Uterus (tissue), 3 donors: ENCODE measurements at regions not wholly inside any gene's neighbourhood (a gene's known extent, or its start where the extent isn't known, plus 50 kb on each side); places are given as distances from the start of the nearest gene placed in this dataset.

Experiments
- DNase-seq, 2 donors: peaks; one replicate each; pipeline ENCODE4 v3.0.0-alpha.2; 2019 to 2020
- H3K27ac ChIP-seq, 2 donors: fragments of 200-600 bp; sonication (generic); 1 replicate in 1 of 2; 2 replicates in 1 of 2; pipeline ENCODE4 v1.5.1; 2016 to 2018
- H3K27me3 ChIP-seq, 2 donors: fragments of 200-600 bp; sonication (generic); one replicate each; pipeline ENCODE4 v1.5.1; 2018 to 2019; ENCODE audit warnings: control low read depth in 1 of 2
- H3K36me3 ChIP-seq, 2 donors: fragments of 200-600 bp; sonication (generic); one replicate each; pipeline ENCODE4 v1.5.1; 2019; ENCODE audit warnings: control low read depth in 1 of 2
- H3K4me1 ChIP-seq, 2 donors: fragments of 200-600 bp; sonication (generic); one replicate each; pipeline ENCODE4 v1.5.1; 2018 to 2019; ENCODE audit warnings: control low read depth in 1 of 2
- H3K4me3 ChIP-seq, 2 donors: fragments of 200-600 bp; sonication (generic); 1 replicate in 1 of 2; 2 replicates in 1 of 2; pipeline ENCODE4 v1.5.1; 2018 to 2019; ENCODE audit warnings: mild to moderate bottlenecking in 1 of 2
- H3K9me3 ChIP-seq, 2 donors: fragments of 200-600 bp; sonication (generic); one replicate each; pipeline ENCODE4 v1.5.1; 2019; ENCODE audit warnings: control low read depth in 1 of 2
- POLR2A ChIP-seq, 2 donors: fragments of 450-650 bp; IDR thresholded peaks; one replicate each; pipeline ENCODE4 v1.6.1; 2016; ENCODE audit warnings: antibody characterized with exemption in 2 of 2, mild to moderate bottlenecking in 1 of 2, moderate library complexity in 1 of 2
- intact Hi-C: fragments of 100-400 bp; cut with DNase I; formaldehyde crosslinking; loops from one replicate; pipeline ENCODE4 v1.15.1; 2023; ENCODE audit warnings: low total_unique reads
- TF ChIP-seq, protein P1 (sequence below), 4 experiments: fragments of 200-600 bp in 2 of 4; fragments of 450-650 bp in 2 of 4; sonication (generic) in 2 of 4; IDR thresholded peaks; one replicate each; pipeline ENCODE4 v1.5.1; 2016 to 2019; ENCODE audit warnings: antibody characterized with exemption in 4 of 4, mild to moderate bottlenecking in 2 of 4, moderate library complexity in 1 of 4
- donor health status: DM: yes; HTN: yes; CAD: no.

DNA sequence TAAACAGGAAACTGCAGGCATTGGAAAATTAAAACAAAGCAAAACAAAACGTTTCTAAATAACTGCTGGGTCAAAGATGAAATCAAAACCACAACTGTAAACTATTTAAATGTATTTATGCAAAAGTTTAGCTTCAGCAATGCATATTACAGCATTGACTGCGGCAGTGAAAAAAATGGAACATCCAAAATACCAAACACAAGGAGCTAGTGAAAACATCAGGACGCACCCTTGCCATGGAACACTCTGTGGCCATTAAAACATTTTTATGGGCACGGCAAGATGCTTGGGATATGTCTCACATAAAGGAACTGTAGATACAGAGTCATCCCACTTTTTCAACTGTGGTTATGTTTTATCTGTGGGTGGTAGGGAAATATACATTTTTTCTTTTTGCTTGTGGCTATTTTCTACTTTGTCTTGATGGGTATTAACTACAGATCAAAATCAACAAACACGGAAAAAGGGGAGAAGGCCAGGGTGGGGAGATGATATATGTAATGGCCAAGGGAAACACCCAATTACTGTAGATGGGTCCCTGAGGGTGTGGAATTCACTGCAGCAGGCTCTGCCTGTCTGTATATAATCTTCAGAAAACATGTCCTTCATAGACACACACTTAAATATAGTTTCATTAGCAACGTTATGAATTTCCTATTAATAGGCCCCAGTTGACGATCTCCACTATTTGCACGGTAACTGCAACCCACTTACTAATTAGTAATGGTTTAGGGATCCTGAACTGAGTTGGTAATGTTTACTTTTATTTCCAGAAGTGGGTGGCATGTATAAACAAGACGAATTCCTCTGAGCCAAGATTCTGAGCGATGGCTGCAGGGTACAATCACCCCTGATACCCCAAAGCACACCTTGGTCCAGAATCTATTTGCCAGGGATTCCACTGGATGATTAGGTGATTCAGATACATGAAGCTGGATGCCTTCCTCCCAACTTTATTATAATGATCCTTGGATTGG, 110.5 kb downstream of the ACKR3 start:
- TF ChIP-seq POLR2A (IDR thresholded peaks at IDR 0.05): no peak
- TF ChIP-seq, protein P1, sequence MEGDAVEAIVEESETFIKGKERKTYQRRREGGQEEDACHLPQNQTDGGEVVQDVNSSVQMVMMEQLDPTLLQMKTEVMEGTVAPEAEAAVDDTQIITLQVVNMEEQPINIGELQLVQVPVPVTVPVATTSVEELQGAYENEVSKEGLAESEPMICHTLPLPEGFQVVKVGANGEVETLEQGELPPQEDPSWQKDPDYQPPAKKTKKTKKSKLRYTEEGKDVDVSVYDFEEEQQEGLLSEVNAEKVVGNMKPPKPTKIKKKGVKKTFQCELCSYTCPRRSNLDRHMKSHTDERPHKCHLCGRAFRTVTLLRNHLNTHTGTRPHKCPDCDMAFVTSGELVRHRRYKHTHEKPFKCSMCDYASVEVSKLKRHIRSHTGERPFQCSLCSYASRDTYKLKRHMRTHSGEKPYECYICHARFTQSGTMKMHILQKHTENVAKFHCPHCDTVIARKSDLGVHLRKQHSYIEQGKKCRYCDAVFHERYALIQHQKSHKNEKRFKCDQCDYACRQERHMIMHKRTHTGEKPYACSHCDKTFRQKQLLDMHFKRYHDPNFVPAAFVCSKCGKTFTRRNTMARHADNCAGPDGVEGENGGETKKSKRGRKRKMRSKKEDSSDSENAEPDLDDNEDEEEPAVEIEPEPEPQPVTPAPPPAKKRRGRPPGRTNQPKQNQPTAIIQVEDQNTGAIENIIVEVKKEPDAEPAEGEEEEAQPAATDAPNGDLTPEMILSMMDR (IDR thresholded peaks at IDR 0.05): no peak
- H3K4me1 ChIP-seq: no peaks in the 10 kb centered on the region
- no peaks in the 10 kb centered on the region for H3K27me3 ChIP-seq
- DNase-seq: no peak
- intact Hi-C loops: no loop called here
- no peak overlapping the region for H3K27ac ChIP-seq
- no peak overlapping the region for H3K4me3 ChIP-seq
- no peaks in the 10 kb centered on the region for H3K36me3 ChIP-seq
- H3K9me3 ChIP-seq: no peaks in the 10 kb centered on the region

DNA sequence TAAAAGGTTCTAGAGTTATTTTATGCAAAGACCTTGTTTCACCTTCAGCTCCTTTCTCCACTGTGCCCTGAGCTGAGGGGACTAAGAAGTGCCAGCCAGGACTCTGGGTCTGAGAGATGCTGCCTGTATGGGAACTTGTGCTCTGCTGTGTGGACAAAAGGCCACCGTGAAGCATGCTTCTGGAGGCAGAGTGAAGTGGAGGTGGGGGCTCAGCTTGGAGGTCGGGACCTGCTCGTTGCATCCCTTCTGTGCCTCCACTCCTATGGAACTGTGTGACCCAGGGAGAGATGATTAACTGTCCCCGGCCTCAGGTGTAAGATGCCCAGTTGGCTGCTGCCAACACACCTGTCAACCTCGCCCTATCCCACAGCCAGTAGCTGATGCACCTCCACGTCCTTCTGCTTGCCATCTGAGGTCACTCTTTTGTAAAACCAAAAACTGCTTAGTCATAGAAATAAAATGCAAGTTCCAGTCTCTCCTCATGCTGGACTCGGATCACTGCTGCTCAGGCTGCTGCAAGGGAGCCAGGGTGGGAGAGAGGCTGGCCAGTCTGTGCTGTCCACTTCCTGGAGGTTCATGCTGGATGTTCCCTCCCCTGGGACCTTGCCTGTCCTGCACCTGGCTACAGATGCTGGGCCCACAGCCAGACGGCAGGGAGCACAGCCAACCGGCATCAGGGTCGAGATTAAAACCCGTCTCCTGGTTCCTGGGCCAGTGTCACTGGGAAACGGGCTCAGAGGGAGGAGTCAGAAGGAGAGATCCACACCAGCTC, 113.2 kb downstream of the ACKR3 start:
- TF ChIP-seq, protein P1 (IDR thresholded peaks at IDR 0.05): no peak
- no peak for TF ChIP-seq POLR2A (IDR thresholded peaks at IDR 0.05)
- Histone ChIP-seq H3K9me3 (no peaks in the 10 kb centered on the region), H3K4me3 (no peak overlapping the region), H3K27ac (no peak overlapping the region), H3K27me3 (no peaks in the 10 kb centered on the region), H3K36me3 (no peaks in the 10 kb centered on the region), H3K4me1 (no peaks in the 10 kb centered on the region)
- DNase-seq: peak in 1 of 2 donors; percentile 49
- intact Hi-C loops: no loop called here

DNA sequence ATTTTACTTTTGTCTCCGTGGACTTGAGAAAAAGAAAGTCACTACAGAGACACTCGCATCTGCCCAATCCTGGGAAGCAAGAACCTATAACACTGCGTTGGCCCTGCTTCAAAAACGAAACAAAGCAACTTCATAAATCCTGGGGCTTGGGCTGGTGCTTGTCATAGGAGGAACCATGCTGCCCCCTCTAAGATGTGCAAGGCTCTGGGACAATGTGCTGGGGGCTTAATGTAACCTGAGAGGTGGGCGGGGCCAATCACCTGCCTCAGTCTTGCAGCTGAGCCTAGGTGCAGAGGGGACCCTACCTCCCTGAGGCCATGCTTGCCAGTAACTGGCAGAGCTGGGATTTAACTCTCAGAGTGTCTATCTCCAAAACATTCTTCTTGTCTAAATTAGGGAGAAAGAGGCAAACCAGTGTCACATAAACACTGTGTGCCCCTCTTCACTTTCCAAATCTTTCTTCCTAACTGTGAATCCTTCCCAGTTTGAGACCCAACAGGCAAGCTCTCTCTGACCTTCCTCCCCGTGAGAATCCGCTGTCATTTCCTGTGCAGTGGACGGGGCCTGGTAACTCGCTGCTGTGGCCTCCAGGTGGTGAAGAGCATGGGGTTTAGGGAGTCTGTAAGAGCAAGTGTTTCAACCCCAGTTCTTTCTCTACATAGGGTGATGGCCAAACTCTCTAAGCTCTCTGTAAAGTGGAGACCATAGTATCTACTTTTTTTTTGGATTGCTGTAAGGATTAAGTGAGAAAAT, 115.1 kb downstream of the ACKR3 start:
- Histone ChIP-seq H3K27me3 (no peaks in the 10 kb centered on the region), H3K27ac (no peak overlapping the region), H3K4me3 (no peak overlapping the region), H3K36me3 (no peaks in the 10 kb centered on the region), H3K4me1 (no peaks in the 10 kb centered on the region), H3K9me3 (no peaks in the 10 kb centered on the region)
- DNase-seq: no peak
- TF ChIP-seq POLR2A (IDR thresholded peaks at IDR 0.05): no peak
- TF ChIP-seq, protein P1 (IDR thresholded peaks at IDR 0.05): no peak
- intact Hi-C loops: no loop called here

DNA sequence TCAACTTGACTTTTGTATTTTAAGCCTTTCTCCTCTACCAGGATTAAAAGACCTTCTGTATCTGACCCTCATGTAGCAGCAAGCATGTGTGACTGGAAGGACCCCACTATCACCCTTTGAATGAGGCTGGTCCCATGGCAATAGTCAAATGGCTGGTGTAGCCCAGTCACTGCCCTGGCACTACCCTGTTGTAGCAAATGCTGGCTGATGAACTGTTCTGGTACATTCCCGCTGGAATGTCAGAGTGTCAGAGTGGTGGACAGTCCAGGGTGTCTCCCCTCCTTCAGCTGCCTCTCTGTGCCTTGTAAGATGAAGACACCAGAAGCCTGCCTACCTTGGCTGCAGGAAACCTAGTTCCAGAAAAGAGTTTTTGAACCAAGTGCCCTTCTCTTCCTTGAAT, 115.7 kb downstream of the ACKR3 start:
- Histone ChIP-seq H3K27me3 (no peaks in the 10 kb centered on the region), H3K4me3 (no peak overlapping the region), H3K27ac (no peak overlapping the region), H3K9me3 (no peaks in the 10 kb centered on the region), H3K4me1 (no peaks in the 10 kb centered on the region), H3K36me3 (no peaks in the 10 kb centered on the region)
- no peak for TF ChIP-seq POLR2A (IDR thresholded peaks at IDR 0.05)
- TF ChIP-seq, protein P1 (IDR thresholded peaks at IDR 0.05): no peak
- no peak for DNase-seq
- intact Hi-C loops: no loop called here
